Nephron (organoid): ENCODE measurements at regions not wholly inside any gene's neighbourhood (a gene's known extent, or its start where the extent isn't known, plus 50 kb on each side); places are given as distances from the start of the nearest gene placed in this dataset.
"Not testable (repeated sequence)": the region's sequence is repeated elsewhere in the genome, so short reads cannot be mapped to it uniquely, and the experiment has no call there.

ENCODE experiments used
- H3K27ac Mint-ChIP-seq, 3 experiments: 2 replicates each; pipeline ENCODE4 v1.8.0; 2020; ENCODE audit warnings: mixed read lengths in 3 of 3, mild to moderate bottlenecking in 2 of 3, moderate library complexity in 1 of 3
- H3K27me3 Mint-ChIP-seq: 2 replicates; pipeline ENCODE4 v1.8.0; 2021; ENCODE audit warnings: low read depth, mild to moderate bottlenecking, moderate library complexity, mixed read lengths
- H3K36me3 Mint-ChIP-seq: 2 replicates; pipeline ENCODE4 v1.8.0; 2020; ENCODE audit warnings: low read depth, mixed read lengths
- H3K4me1 Mint-ChIP-seq: 2 replicates; pipeline ENCODE4 v1.8.0; 2020; ENCODE audit warnings: mixed read lengths
- H3K4me3 Mint-ChIP-seq, 3 experiments: 2 replicates each; pipeline ENCODE4 v1.8.0; 2020; ENCODE audit warnings: mild to moderate bottlenecking in 3 of 3, mixed read lengths in 3 of 3, moderate library complexity in 2 of 3
- H3K9me3 Mint-ChIP-seq: 2 replicates; pipeline ENCODE4 v1.8.0; 2020; ENCODE audit warnings: mixed read lengths
- TF ChIP-seq, protein P1 (sequence below), 3 experiments: fragments of 200-600 bp; sonication (generic); IDR thresholded peaks; one replicate each; pipeline ENCODE4 v1.5.0; 2021; ENCODE audit warnings: antibody characterized with exemption in 3 of 3; ENCODE audit not compliant: unreplicated experiment in 3 of 3

GRCh38 chr1:157382351-157382750, 170.0 kb downstream of the FCRL5 start:
- Mint-ChIP-seq H3K4me1 (no peaks in the 10 kb centered on the region), H3K27me3 (peaks cover 17% of the 10 kb centered on the region), H3K36me3 (no peaks in the 10 kb centered on the region), H3K27ac (peak overlapping the region in 1 of 3 experiments; percentile 11), H3K9me3 (no peaks in the 10 kb centered on the region), H3K4me3 (no peak overlapping the region)
- TF ChIP-seq, protein P1, sequence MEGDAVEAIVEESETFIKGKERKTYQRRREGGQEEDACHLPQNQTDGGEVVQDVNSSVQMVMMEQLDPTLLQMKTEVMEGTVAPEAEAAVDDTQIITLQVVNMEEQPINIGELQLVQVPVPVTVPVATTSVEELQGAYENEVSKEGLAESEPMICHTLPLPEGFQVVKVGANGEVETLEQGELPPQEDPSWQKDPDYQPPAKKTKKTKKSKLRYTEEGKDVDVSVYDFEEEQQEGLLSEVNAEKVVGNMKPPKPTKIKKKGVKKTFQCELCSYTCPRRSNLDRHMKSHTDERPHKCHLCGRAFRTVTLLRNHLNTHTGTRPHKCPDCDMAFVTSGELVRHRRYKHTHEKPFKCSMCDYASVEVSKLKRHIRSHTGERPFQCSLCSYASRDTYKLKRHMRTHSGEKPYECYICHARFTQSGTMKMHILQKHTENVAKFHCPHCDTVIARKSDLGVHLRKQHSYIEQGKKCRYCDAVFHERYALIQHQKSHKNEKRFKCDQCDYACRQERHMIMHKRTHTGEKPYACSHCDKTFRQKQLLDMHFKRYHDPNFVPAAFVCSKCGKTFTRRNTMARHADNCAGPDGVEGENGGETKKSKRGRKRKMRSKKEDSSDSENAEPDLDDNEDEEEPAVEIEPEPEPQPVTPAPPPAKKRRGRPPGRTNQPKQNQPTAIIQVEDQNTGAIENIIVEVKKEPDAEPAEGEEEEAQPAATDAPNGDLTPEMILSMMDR (IDR thresholded peaks at IDR 0.05; ENCODE audit: unreplicated experiment in 3 of 3), result no peak

DNA sequence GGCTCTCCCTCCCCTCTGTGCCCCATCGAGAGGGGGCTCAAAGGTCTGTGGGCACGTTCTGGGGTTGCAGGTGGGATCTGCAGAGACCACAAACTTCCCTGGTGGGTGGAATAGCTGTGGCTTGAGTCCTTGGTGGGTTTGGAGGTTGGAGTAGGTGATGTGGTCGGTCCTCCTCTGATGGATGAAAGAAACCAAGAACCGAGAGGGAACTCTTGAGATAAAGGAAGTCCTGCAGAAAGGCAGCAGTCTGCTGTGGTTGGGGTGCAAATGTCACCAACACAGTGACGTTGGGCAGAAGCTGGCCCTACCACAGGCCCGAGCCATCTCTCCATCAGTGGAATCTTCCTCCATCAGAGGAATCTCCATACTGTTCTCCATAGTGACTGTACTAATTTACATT, 171.8 kb downstream of the FCRL5 start:
- Mint-ChIP-seq H3K4me3 (no peak overlapping the region), H3K27ac (no peak overlapping the region), H3K27me3 (peaks cover 14% of the 10 kb centered on the region), H3K4me1 (no peaks in the 10 kb centered on the region), H3K9me3 (no peaks in the 10 kb centered on the region), H3K36me3 (no peaks in the 10 kb centered on the region)
- TF ChIP-seq, protein P1 (IDR thresholded peaks at IDR 0.05; ENCODE audit: unreplicated experiment in 3 of 3), result no peak

DNA sequence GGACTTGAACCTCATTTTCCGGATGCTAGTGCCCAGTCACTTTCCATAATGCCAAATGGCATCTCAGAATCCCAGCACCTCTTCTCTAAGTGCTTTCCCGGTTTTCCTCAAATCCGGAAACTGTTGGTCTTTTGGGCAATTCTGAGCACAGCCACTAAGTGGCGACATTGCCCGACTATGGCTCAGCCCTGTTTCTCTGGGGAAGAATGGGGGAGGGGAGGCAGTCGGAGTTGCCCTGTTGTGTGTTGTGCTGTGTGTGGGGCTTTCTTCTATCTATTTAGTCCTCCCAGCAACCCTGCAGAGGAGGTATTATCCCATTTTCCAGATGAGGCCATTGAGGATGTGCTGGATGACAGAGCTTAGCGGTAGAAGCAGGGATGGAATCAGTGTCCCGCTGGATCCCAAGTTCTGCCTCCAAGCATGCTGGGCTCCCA, 175.0 kb downstream of the FCRL5 start:
- H3K36me3 Mint-ChIP-seq, H3K4me1 Mint-ChIP-seq, H3K4me3 Mint-ChIP-seq, H3K27ac Mint-ChIP-seq, H3K9me3 Mint-ChIP-seq: not testable (repeated sequence)
- peaks cover 15% of the 10 kb centered on the region for H3K27me3 Mint-ChIP-seq
- TF ChIP-seq, protein P1 (IDR thresholded peaks at IDR 0.05; ENCODE audit: unreplicated experiment in 3 of 3), result peak; percentile 44 to 54 (median 49)

DNA sequence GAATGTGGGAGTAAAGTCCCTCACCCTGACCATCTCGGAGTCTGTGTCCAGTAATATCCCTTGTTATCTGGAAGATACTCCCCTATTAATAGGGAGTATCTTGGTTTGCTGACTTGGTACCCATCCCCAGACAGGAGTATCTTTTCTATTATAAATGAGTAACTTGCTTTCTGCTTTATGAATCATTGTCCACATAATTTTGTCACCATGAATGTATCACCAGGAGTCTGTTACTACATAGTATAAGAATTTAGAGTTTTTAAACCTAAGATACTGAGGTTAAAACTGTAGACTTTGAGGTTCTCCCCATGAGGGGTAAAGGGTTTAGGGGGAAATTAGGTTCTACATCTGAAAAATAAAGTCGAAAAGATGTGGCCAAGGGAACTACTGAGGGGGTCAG, 175.6 kb downstream of the FCRL5 start:
- Mint-ChIP-seq H3K4me1 (no peaks in the 10 kb centered on the region), H3K27me3 (peaks cover 17% of the 10 kb centered on the region), H3K27ac (no peak overlapping the region), H3K9me3 (no peaks in the 10 kb centered on the region), H3K4me3 (no peak overlapping the region), H3K36me3 (no peaks in the 10 kb centered on the region)
- TF ChIP-seq, protein P1 (IDR thresholded peaks at IDR 0.05; ENCODE audit: unreplicated experiment in 3 of 3), result no peak

DNA sequence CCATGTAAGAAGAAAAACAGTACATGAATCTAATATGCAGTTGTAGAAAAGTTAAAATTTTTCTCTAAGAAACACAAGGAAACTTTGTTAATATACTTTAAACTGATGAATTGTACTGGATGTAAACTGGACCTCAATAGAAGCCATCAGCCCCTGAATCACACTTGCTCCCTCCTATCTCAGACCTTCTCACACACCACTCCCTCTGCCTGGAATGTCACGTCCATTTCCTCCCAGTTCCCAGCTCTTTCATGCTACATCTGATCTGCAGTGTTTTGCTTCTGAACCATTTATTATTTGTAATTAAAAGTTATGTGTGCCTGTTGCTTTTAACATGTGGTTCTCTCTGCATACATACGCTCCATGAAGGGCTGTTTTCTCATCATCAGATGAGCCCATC, 180.0 kb downstream of the FCRL5 start:
- not testable (repeated sequence) for H3K4me1 Mint-ChIP-seq, H3K27ac Mint-ChIP-seq, H3K36me3 Mint-ChIP-seq, H3K9me3 Mint-ChIP-seq, H3K4me3 Mint-ChIP-seq
- H3K27me3 Mint-ChIP-seq, result peaks cover 17% of the 10 kb centered on the region

DNA sequence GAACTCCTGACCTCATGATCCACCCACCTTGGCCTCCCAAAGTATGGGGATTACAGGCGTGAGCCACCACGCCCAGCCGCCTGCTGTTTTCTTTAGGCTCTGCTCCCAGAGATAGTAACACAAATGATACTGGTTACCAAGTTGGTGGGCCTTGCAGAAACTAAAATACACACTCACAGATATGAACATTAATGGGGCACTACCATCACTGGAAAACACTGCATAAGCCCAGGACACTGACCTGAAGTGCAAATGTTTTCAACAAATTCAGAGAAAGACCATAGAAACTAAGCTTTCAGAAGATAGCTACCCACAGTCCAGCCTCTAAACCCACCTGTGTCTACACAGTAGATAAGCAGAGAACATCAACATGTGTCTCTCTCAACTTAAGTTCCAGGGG, 180.5 kb downstream of the FCRL5 start:
- TF ChIP-seq, protein P1 (IDR thresholded peaks at IDR 0.05; ENCODE audit: unreplicated experiment in 3 of 3), result no peak
- Mint-ChIP-seq H3K9me3 (no peaks in the 10 kb centered on the region), H3K27me3 (peaks cover 17% of the 10 kb centered on the region), H3K36me3 (no peaks in the 10 kb centered on the region), H3K27ac (no peak overlapping the region), H3K4me3 (no peak overlapping the region), H3K4me1 (no peaks in the 10 kb centered on the region)
